ENCODE measurements at regions not wholly inside any gene's neighbourhood (a gene's known extent, or its start where the extent isn't known, plus 50 kb on each side); places are given as distances from the start of the nearest gene placed in this dataset.

- DNase-seq (ENCODE audit: low spot score) (no peak), ATAC-seq (no peak), FAIRE-seq (no peak)
- Histone ChIP-seq H3K36me3 (replicated peaks in 1 of 2; ENCODE audit: control insufficient read depth in 1 of 2, insufficient read depth in 2 of 2, low read length in 2 of 2) (no peaks in the 10 kb centered on the region), H2AFZ (ENCODE audit: low read length) (no peak overlapping the region), H3K9me3 (ENCODE audit: low read length) (peaks cover 63% of the 10 kb centered on the region), H3K4me3 (replicated peaks in 1 of 3; ENCODE audit: insufficient read depth in 1 of 3, low read depth in 2 of 3, low read length in 3 of 3) (no peak overlapping the region), H3K4me2 (ENCODE audit: low read depth, low read length) (no peak overlapping the region), H3K27me3 (ENCODE audit: control insufficient read depth in 1 of 2, insufficient read depth in 2 of 2, low read length in 2 of 2) (no peaks in the 10 kb centered on the region), H3K9ac (ENCODE audit: insufficient read depth, low read depth, low read length) (no peak overlapping the region), H3K27ac (ENCODE audit: extremely low read length, insufficient read depth, low read length) (no peak overlapping the region), H3K4me1 (ENCODE audit: insufficient read depth, low read length) (no peaks in the 10 kb centered on the region), H4K20me1 (ENCODE audit: insufficient read depth, low read length) (no peaks in the 10 kb centered on the region), H3K79me2 (ENCODE audit: insufficient read depth, low read length) (no peaks in the 10 kb centered on the region)
- in situ Hi-C loops (cut with HindIII; ENCODE audit: extremely low pct_ligation_motif_present, low pct_unique_long_range_greater_than_20kb): no loop called here
- ChIA-PET POLR2A (no interaction called here), CTCF (ENCODE audit: low intra/inter-chr PET ratio, low total read pairs) (no interaction called here)
- intact Hi-C loops (cut with micrococcal nuclease; ENCODE audit: unreplicated experiment): no loop called here
- WGBS (ENCODE audit: low lambda C conversion rate): 6% methylated on average over 5 of the region's 5 CpGs
- TF ChIP-seq RERE (CRISPR knock-in tag; IDR thresholded peaks at IDR 0.05; ENCODE audit: low read depth) (no peak), ZSCAN29 (CRISPR knock-in tag; conservative IDR thresholded peaks at IDR 0.05) (no peak), ZBTB40 (IDR thresholded peaks at IDR 0.05) (no peak), ZBTB40 (CRISPR knock-in tag; IDR thresholded peaks at IDR 0.05) (no peak), ZZZ3 (CRISPR knock-in tag; IDR thresholded peaks at IDR 0.05; ENCODE audit: borderline replicate concordance) (no peak), FOXJ3 (CRISPR knock-in tag; IDR thresholded peaks at IDR 0.05; ENCODE audit: borderline replicate concordance) (no peak)
- BruUV-seq (replicated peaks): no TSS peak
Observed at GRCh38 chr14:97539411-97539795, 742.2 kb downstream of the VRK1 start.

Measured in HepG2 (cell line).